GM12891 (cell line): ENCODE measurements at regions not wholly inside any gene's neighbourhood (a gene's known extent, or its start where the extent isn't known, plus 50 kb on each side); places are given as distances from the start of the nearest gene placed in this dataset.

Experiments
- PAX5 ChIP-seq: IDR thresholded peaks from 2 replicates; pipeline ENCODE4 v1.6.1; 2011; ENCODE audit warnings: low read length, moderate library complexity, mild to moderate bottlenecking; ENCODE audit not compliant: insufficient read depth, severe bottlenecking
- POLR2A ChIP-seq: IDR thresholded peaks from 2 replicates; pipeline ENCODE4 v1.6.1; 2011; ENCODE audit warnings: low read depth, low read length, control low read depth
- POLR2AphosphoS5 ChIP-seq: IDR thresholded peaks from 2 replicates; pipeline ENCODE4 v1.6.1; 2011; ENCODE audit warnings: low read depth, low read length, control low read depth
- POU2F2 ChIP-seq: IDR thresholded peaks from 2 replicates; pipeline ENCODE4 v1.6.1; 2011; ENCODE audit warnings: low read depth, mild to moderate bottlenecking, control low read depth, low read length, moderate library complexity
- SPI1 ChIP-seq: IDR thresholded peaks from 2 replicates; pipeline ENCODE4 v1.6.1; 2011; ENCODE audit warnings: low read depth, low read length, control low read depth
- TAF1 ChIP-seq: IDR thresholded peaks from 2 replicates; pipeline ENCODE4 v1.6.1; 2011; ENCODE audit warnings: low read depth, low read length, control low read depth

GRCh38 chr9:86487838-86488233, 133.6 kb upstream of the TUT7 start:
- TF ChIP-seq POLR2A (no peak), POLR2AphosphoS5 (no peak), TAF1 (no peak), POU2F2 (no peak), PAX5 (no peak), SPI1 (no peak)
